ENCODE measurements at regions not wholly inside any gene's neighbourhood (a gene's known extent, or its start where the extent isn't known, plus 50 kb on each side); places are given as distances from the start of the nearest gene placed in this dataset.
A peak's percentile ranks its signal among the peaks of the same experiment; 100 is the strongest.

DNA sequence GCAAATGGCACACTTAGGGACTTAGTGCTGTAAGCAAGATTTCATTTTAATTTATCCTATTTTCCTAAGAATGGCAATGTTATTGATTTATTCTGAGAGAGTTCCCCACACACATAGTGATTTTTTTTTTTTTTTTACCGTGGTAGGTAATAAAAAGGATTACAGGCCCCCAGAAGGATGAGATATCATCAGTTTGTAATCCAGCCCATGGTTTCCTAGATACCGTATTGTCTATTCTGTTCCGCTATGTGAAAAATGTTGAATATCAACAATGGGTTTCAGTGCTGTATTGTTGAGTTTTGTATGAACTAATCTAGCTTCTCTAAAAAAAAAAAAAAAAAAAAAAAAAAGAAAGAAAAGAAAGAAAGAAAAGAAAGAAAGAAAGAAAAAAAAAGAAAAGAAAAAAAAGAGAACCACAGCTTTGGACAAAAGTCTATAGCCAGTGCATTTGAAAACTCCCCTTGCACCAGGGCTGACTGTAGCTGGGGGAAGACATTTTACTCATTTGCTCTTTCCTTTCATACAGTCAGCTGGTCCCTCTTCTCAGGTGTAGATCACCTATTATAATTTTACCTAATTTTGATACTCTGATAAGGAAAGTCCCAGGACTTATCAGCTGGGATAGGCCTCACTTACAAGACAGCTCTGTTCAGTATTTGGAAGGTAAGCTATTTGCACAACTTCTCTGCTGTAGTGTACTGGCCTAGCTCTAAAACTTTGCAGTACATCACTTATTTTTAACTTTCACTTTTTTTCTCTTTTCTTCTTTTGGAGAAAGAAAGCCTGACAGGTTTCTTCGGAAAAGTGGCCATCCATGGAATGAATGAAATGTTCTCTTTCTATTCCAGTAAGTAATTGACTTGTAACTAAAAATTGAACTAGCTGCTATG lies 101.4 kb upstream of the SOX2 start:
- no peak overlapping the region for H3K4me3 Mint-ChIP-seq

More for the DNA sequence above, 101.4 kb upstream of the SOX2 start:
- Histone ChIP-seq H3K36me3 (ENCODE audit: insufficient read depth) (no peaks in the 10 kb centered on the region), H4K20me1 (replicated peaks; ENCODE audit: insufficient read depth) (no peaks in the 10 kb centered on the region), H3F3A (replicated peaks; ENCODE audit: low read depth) (no peaks in the 10 kb centered on the region), H2AFZ (no peak overlapping the region), H3K27me3 (ENCODE audit: insufficient read depth) (no peaks in the 10 kb centered on the region), H3K27ac (ENCODE audit: low read depth) (peak overlapping the region; percentile 72), H3K79me2 (replicated peaks; ENCODE audit: insufficient read depth) (no peaks in the 10 kb centered on the region), H3K4me3 (no peak overlapping the region), H3K4me1 (ENCODE audit: insufficient read depth) (peaks cover 40% of the 10 kb centered on the region), H3K9me2 (ENCODE audit: insufficient read depth) (no peaks in the 10 kb centered on the region), H3K4me2 (peak overlapping the region; percentile 58)
- ATAC-seq (peak; percentile 84), DNase-seq (ENCODE audit: low spot score) (peak; percentile 76)
- Mint-ChIP-seq H3K27ac (peak overlapping the region; percentile 84), H3K27me3 (ENCODE audit: insufficient read depth, low read depth, poor library complexity) (no peaks in the 10 kb centered on the region), H3K36me3 (ENCODE audit: low read depth) (no peaks in the 10 kb centered on the region), H3K4me1 (peaks cover 32% of the 10 kb centered on the region), H3K9me3 (no peaks in the 10 kb centered on the region)
- TF ChIP-seq STAT1 (IDR thresholded peaks at IDR 0.05; ENCODE audit: unreplicated experiment) (no peak), NANOG (IDR thresholded peaks at IDR 0.05; ENCODE audit: borderline replicate concordance) (no peak), POLR2AphosphoS5 (IDR thresholded peaks at IDR 0.05; ENCODE audit: low read depth) (no peak), JUNB (IDR thresholded peaks at IDR 0.05; ENCODE audit: unreplicated experiment) (no peak), CREB1 (CRISPR knock-in tag; IDR thresholded peaks at IDR 0.05; ENCODE audit: low read depth) (no peak), EZH2phosphoT487 (IDR thresholded peaks at IDR 0.05; ENCODE audit: unreplicated experiment) (no peak), ZNF331 (CRISPR knock-in tag; IDR thresholded peaks at IDR 0.05; ENCODE audit: low read depth) (no peak), ZNF114 (CRISPR knock-in tag; IDR thresholded peaks at IDR 0.05) (no peak), EZH2 (IDR thresholded peaks at IDR 0.05; ENCODE audit: low read depth, unreplicated experiment) (no peak)
- TF ChIP-seq, protein P1, sequence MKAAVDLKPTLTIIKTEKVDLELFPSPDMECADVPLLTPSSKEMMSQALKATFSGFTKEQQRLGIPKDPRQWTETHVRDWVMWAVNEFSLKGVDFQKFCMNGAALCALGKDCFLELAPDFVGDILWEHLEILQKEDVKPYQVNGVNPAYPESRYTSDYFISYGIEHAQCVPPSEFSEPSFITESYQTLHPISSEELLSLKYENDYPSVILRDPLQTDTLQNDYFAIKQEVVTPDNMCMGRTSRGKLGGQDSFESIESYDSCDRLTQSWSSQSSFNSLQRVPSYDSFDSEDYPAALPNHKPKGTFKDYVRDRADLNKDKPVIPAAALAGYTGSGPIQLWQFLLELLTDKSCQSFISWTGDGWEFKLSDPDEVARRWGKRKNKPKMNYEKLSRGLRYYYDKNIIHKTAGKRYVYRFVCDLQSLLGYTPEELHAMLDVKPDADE (IDR thresholded peaks at IDR 0.05) = no peak
- TF ChIP-seq, protein P2, sequence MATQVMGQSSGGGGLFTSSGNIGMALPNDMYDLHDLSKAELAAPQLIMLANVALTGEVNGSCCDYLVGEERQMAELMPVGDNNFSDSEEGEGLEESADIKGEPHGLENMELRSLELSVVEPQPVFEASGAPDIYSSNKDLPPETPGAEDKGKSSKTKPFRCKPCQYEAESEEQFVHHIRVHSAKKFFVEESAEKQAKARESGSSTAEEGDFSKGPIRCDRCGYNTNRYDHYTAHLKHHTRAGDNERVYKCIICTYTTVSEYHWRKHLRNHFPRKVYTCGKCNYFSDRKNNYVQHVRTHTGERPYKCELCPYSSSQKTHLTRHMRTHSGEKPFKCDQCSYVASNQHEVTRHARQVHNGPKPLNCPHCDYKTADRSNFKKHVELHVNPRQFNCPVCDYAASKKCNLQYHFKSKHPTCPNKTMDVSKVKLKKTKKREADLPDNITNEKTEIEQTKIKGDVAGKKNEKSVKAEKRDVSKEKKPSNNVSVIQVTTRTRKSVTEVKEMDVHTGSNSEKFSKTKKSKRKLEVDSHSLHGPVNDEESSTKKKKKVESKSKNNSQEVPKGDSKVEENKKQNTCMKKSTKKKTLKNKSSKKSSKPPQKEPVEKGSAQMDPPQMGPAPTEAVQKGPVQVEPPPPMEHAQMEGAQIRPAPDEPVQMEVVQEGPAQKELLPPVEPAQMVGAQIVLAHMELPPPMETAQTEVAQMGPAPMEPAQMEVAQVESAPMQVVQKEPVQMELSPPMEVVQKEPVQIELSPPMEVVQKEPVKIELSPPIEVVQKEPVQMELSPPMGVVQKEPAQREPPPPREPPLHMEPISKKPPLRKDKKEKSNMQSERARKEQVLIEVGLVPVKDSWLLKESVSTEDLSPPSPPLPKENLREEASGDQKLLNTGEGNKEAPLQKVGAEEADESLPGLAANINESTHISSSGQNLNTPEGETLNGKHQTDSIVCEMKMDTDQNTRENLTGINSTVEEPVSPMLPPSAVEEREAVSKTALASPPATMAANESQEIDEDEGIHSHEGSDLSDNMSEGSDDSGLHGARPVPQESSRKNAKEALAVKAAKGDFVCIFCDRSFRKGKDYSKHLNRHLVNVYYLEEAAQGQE (IDR thresholded peaks at IDR 0.05; ENCODE audit: unreplicated experiment) = no peak
- TF ChIP-seq, protein P3, sequence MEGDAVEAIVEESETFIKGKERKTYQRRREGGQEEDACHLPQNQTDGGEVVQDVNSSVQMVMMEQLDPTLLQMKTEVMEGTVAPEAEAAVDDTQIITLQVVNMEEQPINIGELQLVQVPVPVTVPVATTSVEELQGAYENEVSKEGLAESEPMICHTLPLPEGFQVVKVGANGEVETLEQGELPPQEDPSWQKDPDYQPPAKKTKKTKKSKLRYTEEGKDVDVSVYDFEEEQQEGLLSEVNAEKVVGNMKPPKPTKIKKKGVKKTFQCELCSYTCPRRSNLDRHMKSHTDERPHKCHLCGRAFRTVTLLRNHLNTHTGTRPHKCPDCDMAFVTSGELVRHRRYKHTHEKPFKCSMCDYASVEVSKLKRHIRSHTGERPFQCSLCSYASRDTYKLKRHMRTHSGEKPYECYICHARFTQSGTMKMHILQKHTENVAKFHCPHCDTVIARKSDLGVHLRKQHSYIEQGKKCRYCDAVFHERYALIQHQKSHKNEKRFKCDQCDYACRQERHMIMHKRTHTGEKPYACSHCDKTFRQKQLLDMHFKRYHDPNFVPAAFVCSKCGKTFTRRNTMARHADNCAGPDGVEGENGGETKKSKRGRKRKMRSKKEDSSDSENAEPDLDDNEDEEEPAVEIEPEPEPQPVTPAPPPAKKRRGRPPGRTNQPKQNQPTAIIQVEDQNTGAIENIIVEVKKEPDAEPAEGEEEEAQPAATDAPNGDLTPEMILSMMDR (conservative IDR thresholded peaks at IDR 0.05; ENCODE audit: low read depth in 2 of 2) = no peak
- TF ChIP-seq, protein P4, sequence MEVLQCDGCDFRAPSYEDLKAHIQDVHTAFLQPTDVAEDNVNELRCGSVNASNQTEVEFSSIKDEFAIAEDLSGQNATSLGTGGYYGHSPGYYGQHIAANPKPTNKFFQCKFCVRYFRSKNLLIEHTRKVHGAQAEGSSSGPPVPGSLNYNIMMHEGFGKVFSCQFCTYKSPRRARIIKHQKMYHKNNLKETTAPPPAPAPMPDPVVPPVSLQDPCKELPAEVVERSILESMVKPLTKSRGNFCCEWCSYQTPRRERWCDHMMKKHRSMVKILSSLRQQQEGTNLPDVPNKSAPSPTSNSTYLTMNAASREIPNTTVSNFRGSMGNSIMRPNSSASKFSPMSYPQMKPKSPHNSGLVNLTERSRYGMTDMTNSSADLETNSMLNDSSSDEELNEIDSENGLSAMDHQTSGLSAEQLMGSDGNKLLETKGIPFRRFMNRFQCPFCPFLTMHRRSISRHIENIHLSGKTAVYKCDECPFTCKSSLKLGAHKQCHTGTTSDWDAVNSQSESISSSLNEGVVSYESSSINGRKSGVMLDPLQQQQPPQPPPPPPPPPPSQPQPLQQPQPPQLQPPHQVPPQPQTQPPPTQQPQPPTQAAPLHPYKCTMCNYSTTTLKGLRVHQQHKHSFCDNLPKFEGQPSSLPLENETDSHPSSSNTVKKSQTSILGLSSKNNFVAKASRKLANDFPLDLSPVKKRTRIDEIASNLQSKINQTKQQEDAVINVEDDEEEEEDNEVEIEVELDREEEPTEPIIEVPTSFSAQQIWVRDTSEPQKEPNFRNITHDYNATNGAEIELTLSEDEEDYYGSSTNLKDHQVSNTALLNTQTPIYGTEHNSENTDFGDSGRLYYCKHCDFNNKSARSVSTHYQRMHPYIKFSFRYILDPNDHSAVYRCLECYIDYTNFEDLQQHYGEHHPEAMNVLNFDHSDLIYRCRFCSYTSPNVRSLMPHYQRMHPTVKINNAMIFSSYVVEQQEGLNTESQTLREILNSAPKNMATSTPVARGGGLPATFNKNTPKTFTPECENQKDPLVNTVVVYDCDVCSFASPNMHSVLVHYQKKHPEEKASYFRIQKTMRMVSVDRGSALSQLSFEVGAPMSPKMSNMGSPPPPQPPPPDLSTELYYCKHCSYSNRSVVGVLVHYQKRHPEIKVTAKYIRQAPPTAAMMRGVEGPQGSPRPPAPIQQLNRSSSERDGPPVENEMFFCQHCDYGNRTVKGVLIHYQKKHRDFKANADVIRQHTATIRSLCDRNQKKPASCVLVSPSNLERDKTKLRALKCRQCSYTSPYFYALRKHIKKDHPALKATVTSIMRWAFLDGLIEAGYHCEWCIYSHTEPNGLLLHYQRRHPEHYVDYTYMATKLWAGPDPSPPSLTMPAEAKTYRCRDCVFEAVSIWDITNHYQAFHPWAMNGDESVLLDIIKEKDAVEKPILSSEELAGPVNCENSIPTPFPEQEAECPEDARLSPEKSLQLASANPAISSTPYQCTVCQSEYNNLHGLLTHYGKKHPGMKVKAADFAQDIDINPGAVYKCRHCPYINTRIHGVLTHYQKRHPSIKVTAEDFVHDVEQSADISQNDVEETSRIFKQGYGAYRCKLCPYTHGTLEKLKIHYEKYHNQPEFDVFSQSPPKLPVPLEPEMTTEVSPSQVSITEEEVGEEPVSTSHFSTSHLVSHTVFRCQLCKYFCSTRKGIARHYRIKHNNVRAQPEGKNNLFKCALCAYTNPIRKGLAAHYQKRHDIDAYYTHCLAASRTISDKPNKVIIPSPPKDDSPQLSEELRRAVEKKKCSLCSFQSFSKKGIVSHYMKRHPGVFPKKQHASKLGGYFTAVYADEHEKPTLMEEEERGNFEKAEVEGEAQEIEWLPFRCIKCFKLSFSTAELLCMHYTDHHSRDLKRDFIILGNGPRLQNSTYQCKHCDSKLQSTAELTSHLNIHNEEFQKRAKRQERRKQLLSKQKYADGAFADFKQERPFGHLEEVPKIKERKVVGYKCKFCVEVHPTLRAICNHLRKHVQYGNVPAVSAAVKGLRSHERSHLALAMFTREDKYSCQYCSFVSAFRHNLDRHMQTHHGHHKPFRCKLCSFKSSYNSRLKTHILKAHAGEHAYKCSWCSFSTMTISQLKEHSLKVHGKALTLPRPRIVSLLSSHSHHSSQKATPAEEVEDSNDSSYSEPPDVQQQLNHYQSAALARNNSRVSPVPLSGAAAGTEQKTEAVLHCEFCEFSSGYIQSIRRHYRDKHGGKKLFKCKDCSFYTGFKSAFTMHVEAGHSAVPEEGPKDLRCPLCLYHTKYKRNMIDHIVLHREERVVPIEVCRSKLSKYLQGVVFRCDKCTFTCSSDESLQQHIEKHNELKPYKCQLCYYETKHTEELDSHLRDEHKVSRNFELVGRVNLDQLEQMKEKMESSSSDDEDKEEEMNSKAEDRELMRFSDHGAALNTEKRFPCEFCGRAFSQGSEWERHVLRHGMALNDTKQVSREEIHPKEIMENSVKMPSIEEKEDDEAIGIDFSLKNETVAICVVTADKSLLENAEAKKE (CRISPR knock-in tag; IDR thresholded peaks at IDR 0.05) = no peak

All from GM23338 (cell line).